OCI-LY3 (cell line): ENCODE measurements at regions not wholly inside any gene's neighbourhood (a gene's known extent, or its start where the extent isn't known, plus 50 kb on each side); places are given as distances from the start of the nearest gene placed in this dataset.

Experiments used
- H2AFZ ChIP-seq: fragments of 200-600, 300-600 bp; shearing (Covaris generic); 2 replicates; pipeline ENCODE4 v1.6.0; 2014; ENCODE audit warnings: antibody characterized with exemption, low read depth, low read length
- H3K27ac ChIP-seq: fragments of 200-600, 300-600 bp; sonication (generic); 2 replicates; pipeline ENCODE4 v1.5.1; 2014; ENCODE audit warnings: mild to moderate bottlenecking, low read length, moderate library complexity, mixed read lengths
- H3K27me3 ChIP-seq: fragments of 200-600, 300-600 bp; sonication (generic); 2 replicates; pipeline ENCODE4 v1.6.1; 2014; ENCODE audit warnings: low read depth, low read length, mixed read lengths
- H3K36me3 ChIP-seq: fragments of 200-600, 300-600 bp; sonication (generic); replicated peaks from 2 replicates; pipeline ENCODE3; 2014; ENCODE audit warnings: low read depth, low read length, mixed read lengths
- H3K4me1 ChIP-seq: fragments of 300-600, 200-600 bp; sonication (generic); 2 replicates; pipeline ENCODE4 v1.6.1; 2014; ENCODE audit warnings: low read length, mixed read lengths
- H3K4me2 ChIP-seq: fragments of 200-600, 300-600 bp; sonication (generic); 2 replicates; pipeline ENCODE4 v1.6.1; 2014; ENCODE audit warnings: low read length, mixed read lengths
- H3K4me3 ChIP-seq: fragments of 300-600, 200-600 bp; sonication (generic); 2 replicates; pipeline ENCODE4 v1.5.1; 2014; ENCODE audit warnings: antibody characterized with exemption, mild to moderate bottlenecking, low read length, moderate library complexity
- H3K79me2 ChIP-seq: fragments of 300-600, 200-600 bp; shearing (Covaris generic); 2 replicates; pipeline ENCODE4 v1.6.1; 2014; ENCODE audit warnings: mild to moderate bottlenecking, low read length, mixed read lengths
- H3K9ac ChIP-seq: fragments of 300-600, 200-600 bp; shearing (Covaris generic); 2 replicates; pipeline ENCODE4 v1.6.0; 2014; ENCODE audit warnings: mild to moderate bottlenecking, low read length, moderate library complexity
- H3K9me3 ChIP-seq: fragments of 200-600, 300-600 bp; shearing (Covaris generic); 2 replicates; pipeline ENCODE4 v1.6.1; 2014; ENCODE audit warnings: low read length, mixed read lengths; ENCODE audit not compliant: insufficient read depth
- H4K20me1 ChIP-seq: fragments of 200-600, 300-600 bp; sonication (generic); 2 replicates; pipeline ENCODE4 v1.6.1; 2016; ENCODE audit warnings: low read length, mixed read lengths; ENCODE audit not compliant: insufficient read depth
- EZH2phosphoT487 ChIP-seq: fragments of 200-600 bp; shearing (Covaris generic); IDR thresholded peaks from 2 replicates; pipeline ENCODE4 v1.6.1; 2018; ENCODE audit warnings: antibody characterized with exemption, mixed run types, low read depth
- TF ChIP-seq, protein P1 (sequence below): fragments of 200-600, 300-600 bp; sonication (generic); IDR thresholded peaks from 2 replicates; pipeline ENCODE4 v1.5.1; 2014; ENCODE audit warnings: antibody characterized with exemption, low read length, low read depth

DNA sequence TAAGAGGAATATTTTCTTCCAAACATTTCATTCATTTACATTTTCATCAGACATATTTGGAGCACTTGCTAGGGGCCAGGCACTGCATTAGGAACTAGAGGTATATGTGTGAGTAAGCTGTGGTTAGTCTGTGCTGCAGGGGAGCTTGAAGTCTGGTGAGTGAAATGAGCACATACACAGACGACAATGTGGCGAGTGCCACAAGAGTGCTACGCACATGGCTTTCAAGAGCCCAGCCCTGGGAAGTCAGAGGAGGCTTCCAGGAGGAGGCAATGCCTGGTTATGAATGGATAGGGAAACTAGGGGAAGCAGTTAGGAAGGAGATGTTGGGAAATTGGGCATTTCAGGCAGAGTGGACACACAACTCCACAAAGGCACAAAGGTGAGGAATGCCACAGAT is 171.8 kb downstream of the IER5 start:
- Histone ChIP-seq H3K79me2 (no peaks in the 10 kb centered on the region), H3K27ac (no peak overlapping the region), H3K27me3 (peaks cover 72% of the 10 kb centered on the region), H3K36me3 (no peaks in the 10 kb centered on the region), H3K9me3 (no peaks in the 10 kb centered on the region), H2AFZ (no peak overlapping the region), H3K9ac (no peak overlapping the region), H3K4me1 (peaks cover 19% of the 10 kb centered on the region), H3K4me3 (no peak overlapping the region), H4K20me1 (no peaks in the 10 kb centered on the region), H3K4me2 (no peak overlapping the region)
- no peak for TF ChIP-seq EZH2phosphoT487
- TF ChIP-seq, protein P1, sequence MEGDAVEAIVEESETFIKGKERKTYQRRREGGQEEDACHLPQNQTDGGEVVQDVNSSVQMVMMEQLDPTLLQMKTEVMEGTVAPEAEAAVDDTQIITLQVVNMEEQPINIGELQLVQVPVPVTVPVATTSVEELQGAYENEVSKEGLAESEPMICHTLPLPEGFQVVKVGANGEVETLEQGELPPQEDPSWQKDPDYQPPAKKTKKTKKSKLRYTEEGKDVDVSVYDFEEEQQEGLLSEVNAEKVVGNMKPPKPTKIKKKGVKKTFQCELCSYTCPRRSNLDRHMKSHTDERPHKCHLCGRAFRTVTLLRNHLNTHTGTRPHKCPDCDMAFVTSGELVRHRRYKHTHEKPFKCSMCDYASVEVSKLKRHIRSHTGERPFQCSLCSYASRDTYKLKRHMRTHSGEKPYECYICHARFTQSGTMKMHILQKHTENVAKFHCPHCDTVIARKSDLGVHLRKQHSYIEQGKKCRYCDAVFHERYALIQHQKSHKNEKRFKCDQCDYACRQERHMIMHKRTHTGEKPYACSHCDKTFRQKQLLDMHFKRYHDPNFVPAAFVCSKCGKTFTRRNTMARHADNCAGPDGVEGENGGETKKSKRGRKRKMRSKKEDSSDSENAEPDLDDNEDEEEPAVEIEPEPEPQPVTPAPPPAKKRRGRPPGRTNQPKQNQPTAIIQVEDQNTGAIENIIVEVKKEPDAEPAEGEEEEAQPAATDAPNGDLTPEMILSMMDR: no peak

GRCh38 chr1:181260994-181261393 is 172.5 kb downstream of the IER5 start:
- no peak overlapping the region for H3K9ac ChIP-seq
- H3K9me3 ChIP-seq: no peaks in the 10 kb centered on the region
- no peak overlapping the region for H2AFZ ChIP-seq
- H3K27me3 ChIP-seq: peaks cover 65% of the 10 kb centered on the region
- H3K79me2 ChIP-seq: no peaks in the 10 kb centered on the region
- H3K4me1 ChIP-seq: peaks cover 17% of the 10 kb centered on the region
- H3K36me3 ChIP-seq: no peaks in the 10 kb centered on the region
- TF ChIP-seq EZH2phosphoT487: no peak
- TF ChIP-seq, protein P1: no peak
- H3K4me3 ChIP-seq: no peak overlapping the region
- H3K27ac ChIP-seq: no peak overlapping the region
- H4K20me1 ChIP-seq: no peaks in the 10 kb centered on the region
- no peak overlapping the region for H3K4me2 ChIP-seq

GRCh38 chr1:181262069-181262468 is 173.6 kb downstream of the IER5 start:
- Histone ChIP-seq H3K27me3 (peaks cover 57% of the 10 kb centered on the region), H3K9ac (no peak overlapping the region), H2AFZ (no peak overlapping the region), H3K9me3 (no peaks in the 10 kb centered on the region), H3K4me1 (peaks cover 6% of the 10 kb centered on the region), H4K20me1 (no peaks in the 10 kb centered on the region), H3K4me3 (no peak overlapping the region), H3K27ac (no peak overlapping the region), H3K4me2 (no peak overlapping the region), H3K79me2 (no peaks in the 10 kb centered on the region), H3K36me3 (no peaks in the 10 kb centered on the region)
- TF ChIP-seq, protein P1: no peak
- no peak for TF ChIP-seq EZH2phosphoT487

GRCh38 chr1:181263444-181263843 is 174.9 kb downstream of the IER5 start:
- Histone ChIP-seq H3K27ac (no peak overlapping the region), H2AFZ (no peak overlapping the region), H3K4me3 (no peak overlapping the region), H3K36me3 (no peaks in the 10 kb centered on the region), H3K9ac (no peak overlapping the region), H3K4me2 (no peak overlapping the region), H3K27me3 (peaks cover 44% of the 10 kb centered on the region), H4K20me1 (no peaks in the 10 kb centered on the region), H3K4me1 (no peaks in the 10 kb centered on the region), H3K9me3 (no peaks in the 10 kb centered on the region), H3K79me2 (no peaks in the 10 kb centered on the region)
- TF ChIP-seq EZH2phosphoT487: no peak

GRCh38 chr1:181264821-181265220 is 176.3 kb downstream of the IER5 start:
- Histone ChIP-seq H3K27ac (no peak overlapping the region), H3K36me3 (no peaks in the 10 kb centered on the region), H3K9ac (no peak overlapping the region), H3K9me3 (no peaks in the 10 kb centered on the region), H3K4me2 (no peak overlapping the region), H3K27me3 (peaks cover 30% of the 10 kb centered on the region), H2AFZ (no peak overlapping the region), H3K4me3 (no peak overlapping the region), H3K4me1 (no peaks in the 10 kb centered on the region), H3K79me2 (no peaks in the 10 kb centered on the region), H4K20me1 (no peaks in the 10 kb centered on the region)
- TF ChIP-seq EZH2phosphoT487: no peak
- TF ChIP-seq, protein P1: no peak
